Lung (tissue), 11 donors: ENCODE measurements at regions not wholly inside any gene's neighbourhood (a gene's known extent, or its start where the extent isn't known, plus 50 kb on each side); places are given as distances from the start of the nearest gene placed in this dataset.
"Not testable (repeated sequence)": the region's sequence is repeated elsewhere in the genome, so short reads cannot be mapped to it uniquely, and the experiment has no call there.

ENCODE experiments used
- ATAC-seq: fragments of 200-7000 bp; cut with Tn5 transposase; one replicate; pipeline ENCODE4 v1.9.1; 2020; ENCODE audit warnings: moderate number of reproducible peaks; ENCODE audit not compliant: insufficient read depth, low FRiP score
- DNase-seq, 3 donors: peaks; one replicate each; pipeline ENCODE4 v3.0.0-alpha.2; 2013 to 2017
- H3K27ac ChIP-seq, 2 donors: one replicate each; pipeline ENCODE4 v1.5.1; 2013; ENCODE audit warnings: mild to moderate bottlenecking in 2 of 2, moderate library complexity in 2 of 2, control low read depth in 1 of 2, inconsistent platforms in 1 of 2, low read depth in 1 of 2, low read length in 1 of 2
- H3K27me3 ChIP-seq, 3 donors: one replicate each; pipeline ENCODE4 v1.5.1; 2013; ENCODE audit warnings: low read length in 2 of 3; ENCODE audit not compliant: control insufficient read depth in 3 of 3, insufficient read depth in 3 of 3
- H3K36me3 ChIP-seq, 4 donors: one replicate each; pipeline ENCODE4 v1.5.1; 2013; ENCODE audit warnings: low read length in 4 of 4, mild to moderate bottlenecking in 1 of 4, moderate library complexity in 1 of 4; ENCODE audit not compliant: control insufficient read depth in 4 of 4, insufficient read depth in 4 of 4
- H3K4me1 ChIP-seq, 5 donors: one replicate each; pipeline ENCODE4 v1.5.1; 2013; ENCODE audit warnings: low read length in 5 of 5, mild to moderate bottlenecking in 2 of 5, moderate library complexity in 1 of 5; ENCODE audit not compliant: control insufficient read depth in 5 of 5, insufficient read depth in 5 of 5
- H3K4me3 ChIP-seq: one replicate; pipeline ENCODE4 v1.5.1; 2013; ENCODE audit warnings: mild to moderate bottlenecking, control low read depth, moderate library complexity
- H3K9ac ChIP-seq, 2 donors: one replicate each; pipeline ENCODE4 v1.5.1; 2013; ENCODE audit warnings: low read length in 2 of 2, control low read depth in 1 of 2; ENCODE audit not compliant: insufficient read depth in 1 of 2
- H3K9me3 ChIP-seq, 4 donors: one replicate each; pipeline ENCODE4 v1.5.1; 2013; ENCODE audit warnings: low read length in 3 of 4, mild to moderate bottlenecking in 1 of 4, moderate library complexity in 1 of 4; ENCODE audit not compliant: control insufficient read depth in 4 of 4, insufficient read depth in 3 of 4
- CTCF ChIP-seq: IDR thresholded peaks from 2 replicates; pipeline ENCODE4 v1.5.1; 2012; ENCODE audit warnings: mild to moderate bottlenecking; ENCODE audit errors: control extremely low read depth, extremely low read depth
- WGBS, 2 donors: extraction: QIAGEN DNeasy Blood & Tissue Kit; methylation state at CpG; one replicate each; pipeline ENCODE4 v1.1.7; 2013; 5-methylcytosine and 5-hydroxymethylcytosine counted together
- donor health status: control.
- donor health status: control.
- donor health status: Bipolar disorder and iron deficiency.
- donor health status: healthy.
- donor health status: DM: yes; HTN: yes; CAD: no.

DNA sequence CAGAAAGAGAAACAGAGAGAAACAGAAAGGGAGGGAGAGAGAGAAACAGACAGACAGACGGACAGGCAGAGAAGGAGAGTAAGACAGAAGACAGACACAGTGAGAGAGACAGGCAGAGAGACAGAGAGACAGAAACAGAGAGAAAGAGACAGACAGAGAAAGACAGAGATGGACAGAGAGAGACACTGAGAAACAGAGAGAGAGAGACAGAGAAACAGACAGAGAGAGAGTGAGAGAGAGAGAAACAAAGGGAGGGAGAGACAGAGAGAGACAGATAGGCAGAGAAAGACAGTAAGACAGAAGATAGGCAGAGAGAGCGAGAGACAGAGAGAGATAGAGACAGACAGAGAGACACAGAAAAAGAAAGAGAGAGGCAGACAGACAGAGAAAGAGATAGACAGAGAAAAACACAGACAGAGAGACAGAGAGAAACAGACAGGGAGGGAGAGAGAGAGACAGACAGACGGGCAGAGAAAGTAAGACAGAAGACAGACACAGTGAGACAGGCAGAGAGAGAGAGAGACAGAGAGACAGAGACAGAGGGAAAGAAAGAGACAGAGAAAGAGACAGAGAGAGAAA, 753.4 kb upstream of the DEFB115 start:
- no peak for DNase-seq
- no peak for TF ChIP-seq CTCF
- Histone ChIP-seq H3K27ac (no peak overlapping the region), H3K4me3 (no peak overlapping the region), H3K27me3 (no peaks in the 10 kb centered on the region), H3K36me3 (no peaks in the 10 kb centered on the region), H3K9ac (no peak overlapping the region), H3K4me1 (no peaks in the 10 kb centered on the region), H3K9me3 (peaks cover 0 to 11% (median 1%) of the 10 kb centered on the region in 4 donors)
- no peak for ATAC-seq
- WGBS, 2 donors = 67 to 79% methylated on average over 3 of the region's 3 CpGs

DNA sequence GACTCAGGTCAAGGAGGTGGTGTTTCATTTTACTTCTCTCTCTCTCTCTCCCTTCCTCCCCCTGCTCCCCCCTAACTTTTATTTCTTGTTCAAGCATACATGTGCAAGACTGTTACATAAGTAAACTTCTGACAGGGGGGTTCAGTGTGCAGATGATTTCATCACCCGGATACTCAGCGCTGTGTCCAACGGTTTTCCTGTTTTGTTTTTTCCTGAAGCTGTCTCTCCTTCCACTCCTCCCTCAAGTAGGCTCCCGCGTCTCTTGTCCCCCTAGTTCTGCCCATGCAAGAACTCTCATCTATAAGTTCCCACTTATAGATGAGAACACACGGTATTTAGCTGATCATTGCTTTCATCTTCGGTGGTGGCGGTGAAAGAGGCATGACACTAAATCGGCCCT, 751.9 kb upstream of the DEFB115 start:
- no peaks in the 10 kb centered on the region for H3K27me3 ChIP-seq
- H3K9ac ChIP-seq = no peak overlapping the region
- H3K4me1 ChIP-seq = no peaks in the 10 kb centered on the region
- WGBS, 2 donors = 79 to 91% methylated on average over 9 of the region's 9 CpGs
- no peak for TF ChIP-seq CTCF
- DNase-seq = no peak
- no peak overlapping the region for H3K27ac ChIP-seq
- H3K9me3 ChIP-seq = peaks cover 0 to 14% (median 2%) of the 10 kb centered on the region in 4 donors
- ATAC-seq = no peak
- H3K36me3 ChIP-seq = no peaks in the 10 kb centered on the region
- H3K4me3 ChIP-seq = no peak overlapping the region

GRCh38 chr20:30506100-30506499, 751.4 kb upstream of the DEFB115 start:
- no peak for TF ChIP-seq CTCF
- H3K4me1 ChIP-seq = no peaks in the 10 kb centered on the region
- no peaks in the 10 kb centered on the region for H3K27me3 ChIP-seq
- WGBS, 2 donors = 79 to 91% methylated on average over 18 of the region's 18 CpGs
- ATAC-seq = no peak
- H3K9me3 ChIP-seq = peaks cover 0 to 12% (median 3%) of the 10 kb centered on the region in 4 donors
- H3K9ac ChIP-seq = no peak overlapping the region
- H3K4me3 ChIP-seq = no peak overlapping the region
- no peak for DNase-seq
- H3K36me3 ChIP-seq = no peaks in the 10 kb centered on the region
- no peak overlapping the region for H3K27ac ChIP-seq

- ATAC-seq, H3K36me3 ChIP-seq, H3K27ac ChIP-seq, H3K27me3 ChIP-seq, H3K9ac ChIP-seq, H3K4me1 ChIP-seq, H3K4me3 ChIP-seq, DNase-seq: not testable (repeated sequence)
- WGBS, 2 donors = 92 to 94% methylated on average over 21 of the region's 21 CpGs
- peaks cover 0 to 19% (median 3%) of the 10 kb centered on the region in 4 donors for H3K9me3 ChIP-seq
Measured at GRCh38 chr20:30508382-30508781, 749.1 kb upstream of the DEFB115 start.
